ENCODE measurements at regions not wholly inside any gene's neighbourhood (a gene's known extent, or its start where the extent isn't known, plus 50 kb on each side); places are given as distances from the start of the nearest gene placed in this dataset.

DNA sequence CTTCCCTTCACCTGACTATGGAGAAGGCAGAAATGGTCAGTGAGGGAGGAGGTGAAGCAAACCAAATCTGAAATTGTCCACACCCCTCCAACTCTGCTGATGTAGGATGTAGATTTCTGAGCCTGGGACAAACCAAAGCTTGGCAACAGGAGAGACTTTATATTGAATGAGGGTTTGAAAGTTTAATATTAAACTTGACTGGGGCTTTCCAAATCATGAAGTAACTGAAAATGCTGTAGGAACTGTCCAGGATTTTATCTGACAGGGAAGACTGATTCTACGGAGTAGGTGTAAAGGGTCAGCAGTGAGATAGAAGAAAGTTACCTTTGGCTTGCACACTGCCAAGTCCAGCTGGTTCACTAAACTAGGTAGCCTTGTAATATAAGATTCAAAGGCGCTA, 194.5 kb downstream of the TDRD15 start:
- Histone ChIP-seq H3K4me3 (ENCODE audit: low read length in 2 of 2) (no peak overlapping the region), H3K4me1 (ENCODE audit: control insufficient read depth in 1 of 2, insufficient read depth in 2 of 2, low read length in 2 of 2) (peaks cover 0 to 4% of the 10 kb centered on the region in 2 donors), H3K36me3 (ENCODE audit: control insufficient read depth in 1 of 2, insufficient read depth in 2 of 2, low read length in 1 of 2) (no peaks in the 10 kb centered on the region), H3K27me3 (ENCODE audit: control insufficient read depth in 1 of 2, insufficient read depth in 2 of 2, low read length in 1 of 2) (no peaks in the 10 kb centered on the region), H3K27ac (ENCODE audit: low read depth in 1 of 2, low read length in 2 of 2) (no peak overlapping the region), H3K9me3 (ENCODE audit: control insufficient read depth, low read length) (no peaks in the 10 kb centered on the region)
- 84 to 92% methylated on average over 2 of the region's 2 CpGs for WGBS, 2 donors
- DNase-seq (no peak), ATAC-seq (ENCODE audit: low FRiP score) (no peak)
- intact Hi-C loops (cut with DNase I), result loop anchor here in 1 of 2 donors (2.0 kb wide), 1 partner anchor 95 kb away; no protein-coding TSS in a partner anchor

DNA sequence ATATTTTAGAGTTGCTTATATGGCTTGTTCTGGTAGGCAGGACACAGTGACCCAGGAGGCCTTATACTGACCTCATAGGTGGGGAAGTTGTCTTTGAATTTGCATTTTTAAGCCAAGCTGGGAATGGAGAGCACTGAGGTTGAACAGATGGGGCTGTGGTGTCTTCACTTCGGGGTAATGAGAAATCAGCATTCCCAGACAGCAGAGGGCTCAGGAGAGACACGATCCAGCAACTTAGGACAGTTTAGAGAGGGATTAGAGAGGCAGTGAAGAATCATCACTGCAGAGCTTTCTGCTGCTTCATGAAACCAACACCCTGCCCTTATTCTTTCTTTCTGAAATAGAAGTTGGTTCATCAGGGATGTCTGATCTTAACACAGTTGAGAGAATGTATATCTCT, 202.4 kb downstream of the TDRD15 start:
- no peaks in the 10 kb centered on the region for H3K4me1 ChIP-seq (ENCODE audit: control insufficient read depth in 1 of 2, insufficient read depth in 2 of 2, low read length in 2 of 2)
- no peaks in the 10 kb centered on the region for H3K36me3 ChIP-seq (ENCODE audit: control insufficient read depth in 1 of 2, insufficient read depth in 2 of 2, low read length in 1 of 2)
- no peak overlapping the region for H3K4me3 ChIP-seq (ENCODE audit: low read length in 2 of 2)
- H3K9me3 ChIP-seq (ENCODE audit: control insufficient read depth, low read length), result no peaks in the 10 kb centered on the region
- no peaks in the 10 kb centered on the region for H3K27me3 ChIP-seq (ENCODE audit: control insufficient read depth in 1 of 2, insufficient read depth in 2 of 2, low read length in 1 of 2)
- DNase-seq (no peak), ATAC-seq (ENCODE audit: low FRiP score) (no peak)
- intact Hi-C loops (cut with DNase I), result no loop called here
- 79 to 82% methylated on average over 2 of the region's 2 CpGs for WGBS, 2 donors
- no peak overlapping the region for H3K27ac ChIP-seq (ENCODE audit: low read depth in 1 of 2, low read length in 2 of 2)

DNA sequence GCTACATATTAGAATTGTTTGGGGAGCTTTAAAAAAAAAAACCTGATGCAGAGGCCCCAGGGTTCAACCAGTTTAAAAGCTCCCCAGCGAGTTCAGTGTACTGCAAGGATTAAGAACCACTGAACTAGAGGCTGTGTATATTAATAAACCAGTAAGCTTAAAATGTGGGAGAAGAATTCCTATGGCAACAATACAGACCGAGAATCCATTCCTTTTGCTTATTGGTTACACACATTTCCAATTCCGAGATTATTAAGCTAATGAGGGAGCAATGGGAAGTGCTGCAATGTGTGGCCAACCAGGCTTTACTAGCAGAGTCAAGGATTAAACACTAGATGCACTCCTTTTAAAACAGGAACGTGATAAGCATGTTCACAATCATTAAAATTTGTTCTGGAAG, 204.4 kb downstream of the TDRD15 start:
- DNase-seq (no peak), ATAC-seq (ENCODE audit: low FRiP score) (no peak)
- Histone ChIP-seq H3K27me3 (ENCODE audit: control insufficient read depth in 1 of 2, insufficient read depth in 2 of 2, low read length in 1 of 2) (no peaks in the 10 kb centered on the region), H3K4me1 (ENCODE audit: control insufficient read depth in 1 of 2, insufficient read depth in 2 of 2, low read length in 2 of 2) (no peaks in the 10 kb centered on the region), H3K9me3 (ENCODE audit: control insufficient read depth, low read length) (no peaks in the 10 kb centered on the region), H3K4me3 (ENCODE audit: low read length in 2 of 2) (no peak overlapping the region), H3K36me3 (ENCODE audit: control insufficient read depth in 1 of 2, insufficient read depth in 2 of 2, low read length in 1 of 2) (peaks cover 0 to 3% of the 10 kb centered on the region in 2 donors), H3K27ac (ENCODE audit: low read depth in 1 of 2, low read length in 2 of 2) (no peak overlapping the region)
- 88 to 89% methylated on average over 4 of the region's 4 CpGs for WGBS, 2 donors
- intact Hi-C loops (cut with DNase I), result no loop called here

DNA sequence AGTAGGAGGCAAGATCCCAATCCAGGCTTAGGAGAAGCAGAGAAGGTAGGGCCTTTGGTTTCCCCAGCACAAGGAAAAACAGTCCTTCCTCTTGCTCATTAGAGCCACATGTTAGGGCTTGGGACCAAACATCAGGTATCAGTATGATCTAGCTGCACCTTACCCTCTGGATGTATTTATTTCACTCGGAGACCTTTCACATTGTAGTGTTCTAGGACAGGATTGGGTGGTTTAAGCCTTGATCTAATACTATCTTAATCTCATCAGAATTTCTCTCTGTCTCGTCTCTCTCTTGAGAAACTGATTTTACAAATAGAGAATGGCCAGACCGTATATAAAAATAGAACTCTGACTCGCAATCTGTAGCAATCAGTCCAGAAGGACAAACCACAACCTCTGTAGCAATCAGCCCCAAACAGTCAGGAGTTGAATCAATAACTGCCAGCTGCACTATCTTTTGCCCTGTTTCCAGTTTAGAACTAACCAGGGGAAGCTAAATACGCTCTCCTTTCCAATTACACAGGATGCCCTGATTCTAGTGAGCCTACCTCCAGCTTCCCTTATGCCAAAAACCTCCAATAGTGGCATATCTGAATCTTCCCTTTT, 207.1 kb downstream of the TDRD15 start:
- WGBS, 2 donors, result 66 to 67% methylated on average over 5 of the region's 5 CpGs
- ATAC-seq (ENCODE audit: low FRiP score), result no peak
- Histone ChIP-seq H3K4me3 (ENCODE audit: low read length in 2 of 2) (no peak overlapping the region), H3K4me1 (ENCODE audit: control insufficient read depth in 1 of 2, insufficient read depth in 2 of 2, low read length in 2 of 2) (no peaks in the 10 kb centered on the region), H3K9me3 (ENCODE audit: control insufficient read depth, low read length) (no peaks in the 10 kb centered on the region), H3K27me3 (ENCODE audit: control insufficient read depth in 1 of 2, insufficient read depth in 2 of 2, low read length in 1 of 2) (no peaks in the 10 kb centered on the region), H3K36me3 (ENCODE audit: control insufficient read depth in 1 of 2, insufficient read depth in 2 of 2, low read length in 1 of 2) (peaks cover 0 to 3% of the 10 kb centered on the region in 2 donors), H3K27ac (ENCODE audit: low read depth in 1 of 2, low read length in 2 of 2) (no peak overlapping the region)
- intact Hi-C loops (cut with DNase I), result no loop called here
- no peak for DNase-seq

DNA sequence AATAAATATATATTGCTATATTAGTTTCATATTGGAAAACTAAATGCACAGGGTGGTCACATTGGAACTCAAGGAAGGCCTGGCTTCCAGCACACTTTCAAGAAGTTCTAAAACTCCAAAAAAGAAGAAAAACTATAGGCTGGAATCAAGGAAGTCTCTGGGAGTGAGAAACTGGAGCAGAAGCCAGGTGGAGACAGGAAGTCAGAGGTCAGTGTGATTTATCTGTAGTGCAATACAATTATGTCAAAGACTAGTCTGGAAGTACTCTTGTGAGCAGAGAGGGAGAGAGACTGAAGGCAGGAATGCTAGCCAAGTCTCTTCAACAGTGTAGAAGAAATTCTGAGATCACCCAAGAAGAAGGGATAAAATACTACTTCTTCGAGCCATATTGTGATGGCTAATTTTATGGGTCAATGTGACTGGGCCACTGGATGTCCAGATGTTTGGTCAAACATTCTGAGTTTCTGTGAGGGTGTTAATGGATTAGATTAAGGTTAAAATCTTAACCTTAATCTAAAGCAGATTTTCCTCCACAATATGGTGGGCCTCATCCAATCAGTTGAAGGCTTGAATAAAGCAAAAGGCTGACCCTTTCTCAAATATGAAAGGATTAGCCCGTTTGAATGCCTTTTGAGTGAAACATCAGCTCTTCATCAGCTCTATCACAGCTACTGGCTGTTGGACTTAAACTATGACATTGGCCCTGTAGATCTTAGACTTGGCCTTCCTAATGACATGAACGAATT, 208.0 kb downstream of the TDRD15 start:
- H3K36me3 ChIP-seq (ENCODE audit: control insufficient read depth in 1 of 2, insufficient read depth in 2 of 2, low read length in 1 of 2), result peaks cover 0 to 3% of the 10 kb centered on the region in 2 donors
- intact Hi-C loops (cut with DNase I), result no loop called here
- ATAC-seq (ENCODE audit: low FRiP score) (no peak), DNase-seq (no peak)
- no peaks in the 10 kb centered on the region for H3K27me3 ChIP-seq (ENCODE audit: control insufficient read depth in 1 of 2, insufficient read depth in 2 of 2, low read length in 1 of 2)
- H3K9me3 ChIP-seq (ENCODE audit: control insufficient read depth, low read length), result no peaks in the 10 kb centered on the region
- H3K27ac ChIP-seq (ENCODE audit: low read depth in 1 of 2, low read length in 2 of 2), result no peak overlapping the region
- no peak overlapping the region for H3K4me3 ChIP-seq (ENCODE audit: low read length in 2 of 2)
- WGBS, 2 donors, result 83 to 85% methylated on average over 3 of the region's 3 CpGs
- H3K4me1 ChIP-seq (ENCODE audit: control insufficient read depth in 1 of 2, insufficient read depth in 2 of 2, low read length in 2 of 2), result no peaks in the 10 kb centered on the region

DNA sequence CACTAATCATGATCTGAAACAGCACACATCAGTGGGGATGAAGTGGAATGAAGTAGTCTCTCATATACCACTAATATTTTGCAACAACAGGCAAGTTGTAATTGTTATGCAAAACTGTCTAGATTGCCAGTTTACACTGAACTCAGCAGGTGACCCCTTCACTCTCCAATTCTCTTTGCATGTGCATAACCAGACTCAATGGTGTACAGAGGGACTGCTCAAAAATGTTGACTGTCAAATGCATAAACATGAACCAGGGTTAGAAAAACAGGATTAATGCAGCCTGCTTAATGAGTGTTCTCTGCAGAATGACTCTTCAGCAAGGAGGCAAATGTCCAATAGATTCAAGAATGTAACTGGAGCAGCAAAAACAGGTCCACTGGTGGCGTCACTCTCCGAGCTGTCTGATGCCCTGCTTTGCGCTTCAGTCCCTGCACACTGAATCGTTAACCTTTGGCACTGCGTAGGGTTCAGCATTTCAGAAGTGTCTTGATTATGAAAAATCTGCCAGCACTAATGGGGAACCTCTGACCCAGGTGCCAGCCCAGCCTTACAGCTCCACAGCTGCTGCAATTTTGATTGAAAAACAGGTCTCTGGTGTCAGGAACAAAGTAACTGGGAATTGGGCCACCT, 209.3 kb downstream of the TDRD15 start:
- Histone ChIP-seq H3K4me3 (ENCODE audit: low read length in 2 of 2) (no peak overlapping the region), H3K36me3 (ENCODE audit: control insufficient read depth in 1 of 2, insufficient read depth in 2 of 2, low read length in 1 of 2) (peaks cover 0 to 3% of the 10 kb centered on the region in 2 donors), H3K27me3 (ENCODE audit: control insufficient read depth in 1 of 2, insufficient read depth in 2 of 2, low read length in 1 of 2) (no peaks in the 10 kb centered on the region), H3K9me3 (ENCODE audit: control insufficient read depth, low read length) (no peaks in the 10 kb centered on the region), H3K27ac (ENCODE audit: low read depth in 1 of 2, low read length in 2 of 2) (no peak overlapping the region), H3K4me1 (ENCODE audit: control insufficient read depth in 1 of 2, insufficient read depth in 2 of 2, low read length in 2 of 2) (no peaks in the 10 kb centered on the region)
- no peak for DNase-seq
- no peak for ATAC-seq (ENCODE audit: low FRiP score)
- intact Hi-C loops (cut with DNase I), result no loop called here
- WGBS, 2 donors, result 81 to 83% methylated on average over 5 of the region's 5 CpGs

DNA sequence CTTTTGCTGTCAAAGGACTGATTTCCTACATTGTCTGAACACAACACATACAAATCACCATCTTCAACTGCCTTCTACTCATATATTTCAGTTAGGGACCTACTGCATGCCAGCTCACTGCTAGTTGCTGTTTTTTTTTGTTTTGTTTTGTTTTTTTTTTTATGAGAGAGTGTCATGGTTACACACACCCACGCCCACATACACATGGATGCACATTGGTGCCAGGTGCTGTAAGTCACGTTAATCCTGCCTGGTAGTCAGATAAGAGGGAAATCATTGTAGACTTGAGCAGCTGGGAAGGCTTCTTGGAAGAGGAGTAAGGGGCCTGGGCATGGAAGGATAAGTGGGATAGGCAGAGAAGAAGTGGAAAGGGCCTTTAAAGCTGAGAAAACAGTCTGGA, 209.9 kb downstream of the TDRD15 start:
- 77 to 81% methylated on average over 2 of the region's 2 CpGs for WGBS, 2 donors
- Histone ChIP-seq H3K27me3 (ENCODE audit: control insufficient read depth in 1 of 2, insufficient read depth in 2 of 2, low read length in 1 of 2) (no peaks in the 10 kb centered on the region), H3K27ac (ENCODE audit: low read depth in 1 of 2, low read length in 2 of 2) (no peak overlapping the region), H3K4me3 (ENCODE audit: low read length in 2 of 2) (no peak overlapping the region), H3K9me3 (ENCODE audit: control insufficient read depth, low read length) (no peaks in the 10 kb centered on the region), H3K4me1 (ENCODE audit: control insufficient read depth in 1 of 2, insufficient read depth in 2 of 2, low read length in 2 of 2) (no peaks in the 10 kb centered on the region), H3K36me3 (ENCODE audit: control insufficient read depth in 1 of 2, insufficient read depth in 2 of 2, low read length in 1 of 2) (peaks cover 0 to 3% of the 10 kb centered on the region in 2 donors)
- DNase-seq (no peak), ATAC-seq (ENCODE audit: low FRiP score) (no peak)
- intact Hi-C loops (cut with DNase I), result no loop called here

DNA sequence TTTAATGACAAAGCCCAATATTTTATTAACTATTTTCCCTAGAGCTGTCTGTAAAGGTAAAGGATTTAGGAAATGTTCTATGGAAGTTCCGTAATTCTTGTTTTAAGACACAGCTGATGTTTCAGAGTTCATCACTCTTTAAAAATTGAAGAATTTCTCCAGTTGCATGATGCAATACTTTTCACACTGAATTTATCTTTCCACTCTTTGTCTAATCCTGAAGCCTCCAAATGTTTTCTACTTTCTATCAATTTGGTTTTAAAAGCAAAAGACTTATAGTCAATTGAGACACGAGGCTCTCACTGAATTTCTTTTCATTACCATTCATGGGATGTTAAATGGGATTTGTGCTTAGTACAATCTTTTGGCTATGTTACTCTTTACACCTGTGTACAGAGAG, 223.2 kb downstream of the TDRD15 start:
- ATAC-seq (ENCODE audit: low FRiP score) (no peak), DNase-seq (no peak)
- Histone ChIP-seq H3K27ac (ENCODE audit: low read depth in 1 of 2, low read length in 2 of 2) (no peak overlapping the region), H3K4me3 (ENCODE audit: low read length in 2 of 2) (no peak overlapping the region), H3K9me3 (ENCODE audit: control insufficient read depth, low read length) (no peaks in the 10 kb centered on the region), H3K36me3 (ENCODE audit: control insufficient read depth in 1 of 2, insufficient read depth in 2 of 2, low read length in 1 of 2) (no peaks in the 10 kb centered on the region), H3K27me3 (ENCODE audit: control insufficient read depth in 1 of 2, insufficient read depth in 2 of 2, low read length in 1 of 2) (no peaks in the 10 kb centered on the region), H3K4me1 (ENCODE audit: control insufficient read depth in 1 of 2, insufficient read depth in 2 of 2, low read length in 2 of 2) (no peaks in the 10 kb centered on the region)
- intact Hi-C loops (cut with DNase I), result no loop called here
- 89 to 95% methylated on average over 2 of the region's 2 CpGs for WGBS, 2 donors

Data from aorta (tissue), 5 donors.